Tibial nerve (tissue), 4 donors: ENCODE measurements at regions not wholly inside any gene's neighbourhood (a gene's known extent, or its start where the extent isn't known, plus 50 kb on each side); places are given as distances from the start of the nearest gene placed in this dataset.
"Not testable (repeated sequence)": the region's sequence is repeated elsewhere in the genome, so short reads cannot be mapped to it uniquely, and the experiment has no call there.

Experiments used
- DNase-seq, 2 donors: peaks; one replicate each; pipeline ENCODE4 v3.0.0-alpha.2; 2019; ENCODE audit warnings: low spot score in 2 of 2
- H3K27ac ChIP-seq, 4 donors: fragments of 200-600 bp; sonication (generic) in 3 of 4; one replicate each; pipeline ENCODE4 v1.5.1; 2017 to 2019; ENCODE audit warnings: mild to moderate bottlenecking in 1 of 4
- H3K27me3 ChIP-seq, 2 donors: fragments of 200-600 bp; sonication (generic) in 1 of 2; one replicate each; pipeline versions ENCODE4 v1.5.1 to v1.6.0; 2017 to 2019
- H3K36me3 ChIP-seq, 3 donors: fragments of 200-600 bp; sonication (generic); one replicate each; pipeline ENCODE4 v1.5.1; 2018 to 2019
- H3K4me1 ChIP-seq, 4 donors: fragments of 200-600 bp; sonication (generic) in 3 of 4; one replicate each; pipeline ENCODE4 v1.5.1; 2017 to 2019
- H3K4me3 ChIP-seq, 4 donors: fragments of 200-600 bp; sonication (generic) in 3 of 4; one replicate each; pipeline ENCODE4 v1.5.1; 2017 to 2019; ENCODE audit warnings: mild to moderate bottlenecking in 1 of 4, moderate library complexity in 1 of 4
- H3K9me3 ChIP-seq, 4 donors: fragments of 200-600 bp; sonication (generic) in 3 of 4; one replicate each; pipeline ENCODE4 v1.5.1; 2017 to 2019
- CTCF ChIP-seq, 5 experiments: fragments of 200-600 bp in 3 of 5; fragments of 450-650 bp in 2 of 5; sonication (generic) in 3 of 5; IDR thresholded peaks; one replicate each; pipeline ENCODE4 v1.5.1; 2016 to 2019; ENCODE audit warnings: antibody characterized with exemption in 5 of 5, mild to moderate bottlenecking in 3 of 5, moderate library complexity in 2 of 5
- EP300 ChIP-seq, 2 donors: sonication (generic); formaldehyde crosslinking; IDR thresholded peaks; one replicate each; pipeline ENCODE4 v1.6.1; 2017; ENCODE audit warnings: antibody characterized with exemption in 2 of 2, mild to moderate bottlenecking in 1 of 2
- POLR2A ChIP-seq, 2 donors: fragments of 450-650 bp; IDR thresholded peaks; one replicate each; pipeline ENCODE4 v1.6.1; 2017; ENCODE audit warnings: antibody characterized with exemption in 2 of 2, mild to moderate bottlenecking in 2 of 2, moderate library complexity in 2 of 2
- WGBS, 2 donors: methylation state at CpG; one replicate each; pipeline ENCODE4 v1.1.5; 2018; 5-methylcytosine and 5-hydroxymethylcytosine counted together

- no peak overlapping the region for H3K4me3 ChIP-seq
- peaks cover 0 to 26% (median 11%) of the 10 kb centered on the region in 4 donors for H3K4me1 ChIP-seq
- H3K9me3 ChIP-seq: no peaks in the 10 kb centered on the region
- no peaks in the 10 kb centered on the region for H3K36me3 ChIP-seq
- no peak for DNase-seq
- H3K27me3 ChIP-seq: no peaks in the 10 kb centered on the region
- no peak for TF ChIP-seq POLR2A (IDR thresholded peaks at IDR 0.05)
- TF ChIP-seq CTCF (IDR thresholded peaks at IDR 0.05): peak in 4 of 5 experiments; percentile 15 to 39 (median 31)
- WGBS, 2 donors: 66 to 68% methylated on average over 6 of the region's 6 CpGs
- peak overlapping the region in 1 of 4 donors; percentile 40 for H3K27ac ChIP-seq
These were observed 64.7 kb upstream of the KLF7 start for GRCh38 chr2:207230261-207231105.

GRCh38 chr2:207231106-207231865, 65.5 kb upstream of the KLF7 start:
- Histone ChIP-seq H3K4me1 (peaks cover 0 to 23% (median 11%) of the 10 kb centered on the region in 4 donors), H3K4me3 (no peak overlapping the region), H3K36me3 (no peaks in the 10 kb centered on the region), H3K27me3 (no peaks in the 10 kb centered on the region), H3K9me3 (no peaks in the 10 kb centered on the region), H3K27ac (peak overlapping the region in 1 of 4 donors; percentile 40)
- DNase-seq: no peak
- TF ChIP-seq CTCF (IDR thresholded peaks at IDR 0.05) (no peak), EP300 (IDR thresholded peaks at IDR 0.05) (no peak), POLR2A (IDR thresholded peaks at IDR 0.05) (no peak)
- 43 to 56% methylated on average over 5 of the region's 5 CpGs for WGBS, 2 donors

GRCh38 chr2:207231967-207232366, 66.2 kb upstream of the KLF7 start:
- no peaks in the 10 kb centered on the region for H3K9me3 ChIP-seq
- WGBS, 2 donors: 77 to 86% methylated on average over 4 of the region's 4 CpGs
- no peak overlapping the region for H3K27ac ChIP-seq
- no peak for DNase-seq
- peaks cover 0 to 17% (median 10%) of the 10 kb centered on the region in 4 donors for H3K4me1 ChIP-seq
- TF ChIP-seq EP300 (IDR thresholded peaks at IDR 0.05) (no peak), POLR2A (IDR thresholded peaks at IDR 0.05) (no peak), CTCF (IDR thresholded peaks at IDR 0.05) (no peak)
- H3K4me3 ChIP-seq: no peak overlapping the region
- no peaks in the 10 kb centered on the region for H3K27me3 ChIP-seq
- H3K36me3 ChIP-seq: no peaks in the 10 kb centered on the region

- H3K36me3 ChIP-seq, H3K9me3 ChIP-seq, H3K27me3 ChIP-seq, H3K4me3 ChIP-seq, DNase-seq, H3K4me1 ChIP-seq, H3K27ac ChIP-seq: not testable (repeated sequence)
These were observed 67.4 kb upstream of the KLF7 start for GRCh38 chr2:207233141-207233540.

- Histone ChIP-seq H3K4me3 (no peak overlapping the region), H3K36me3 (no peaks in the 10 kb centered on the region), H3K9me3 (no peaks in the 10 kb centered on the region), H3K27me3 (no peaks in the 10 kb centered on the region), H3K27ac (no peak overlapping the region), H3K4me1 (peaks cover 0 to 6% (median 3%) of the 10 kb centered on the region in 4 donors)
- DNase-seq: no peak
- no peak for TF ChIP-seq EP300 (IDR thresholded peaks at IDR 0.05)
- no peak for TF ChIP-seq POLR2A (IDR thresholded peaks at IDR 0.05)
- no peak for TF ChIP-seq CTCF (IDR thresholded peaks at IDR 0.05)
- 61 to 86% methylated on average over 3 of the region's 3 CpGs for WGBS, 2 donors
These were observed 68.0 kb upstream of the KLF7 start for GRCh38 chr2:207233731-207234130.
